CD4-positive, alpha-beta T cell (primary cell): ENCODE measurements at regions not wholly inside any gene's neighbourhood (a gene's known extent, or its start where the extent isn't known, plus 50 kb on each side); places are given as distances from the start of the nearest gene placed in this dataset.

Experiments used
- ATAC-seq: fragments of 200-7000 bp; cut with Tn5 transposase; one replicate; pipeline ENCODE4 v1.10.0; 2022; ENCODE audit warnings: mild to moderate bottlenecking; ENCODE audit not compliant: poor library complexity
- CTCF ChIA-PET: fragments of 350-600 bp; sonication (Branson Sonifier 250); formaldehyde crosslinking; loops from one replicate; lab custom pipeline; 2021; ENCODE audit warnings: antibody characterized with exemption, inconsistent platforms; lab: Charles Lee
- POLR2A ChIA-PET: fragments of 350-600 bp; sonication (Branson Sonifier 250); formaldehyde crosslinking; loops from one replicate; lab custom pipeline; 2021; ENCODE audit warnings: antibody characterized with exemption, inconsistent platforms; lab: Charles Lee
- DNase-seq, 14 experiments: peaks; one replicate each; pipeline ENCODE4 v3.0.0-alpha.2; 2013 to 2020; ENCODE audit warnings: mixed read lengths in 2 of 14
- H3K27ac ChIP-seq, 2 donors: one replicate each; pipeline versions ENCODE4 v1.5.1 to v1.7.0; 2013; ENCODE audit warnings: low read length in 2 of 2, low read depth in 1 of 2, mild to moderate bottlenecking in 1 of 2
- H3K27me3 ChIP-seq, 2 experiments: 1 replicate in 1 of 2; 2 replicates in 1 of 2; pipeline versions ENCODE4 v1.6.1 to v1.7.0; 2013; ENCODE audit warnings: low read length in 2 of 2, control low read depth in 1 of 2, mild to moderate bottlenecking in 1 of 2, moderate library complexity in 1 of 2; ENCODE audit not compliant: insufficient read depth in 2 of 2, control insufficient read depth in 1 of 2
- H3K36me3 ChIP-seq: one replicate; pipeline ENCODE4 v1.6.1; 2013; ENCODE audit warnings: low read length, control low read depth; ENCODE audit not compliant: insufficient read depth
- H3K4me1 ChIP-seq: one replicate; pipeline ENCODE4 v1.6.1; 2013; ENCODE audit warnings: low read length, control low read depth; ENCODE audit not compliant: insufficient read depth
- H3K4me3 ChIP-seq: one replicate; pipeline ENCODE4 v1.5.1; 2013; ENCODE audit warnings: mild to moderate bottlenecking, low read length, moderate library complexity
- H3K9me3 ChIP-seq, 2 experiments: 1 replicate in 1 of 2; 2 replicates in 1 of 2; pipeline versions ENCODE4 v1.6.1 to v1.7.0; 2013; ENCODE audit warnings: low read length in 2 of 2, mild to moderate bottlenecking in 2 of 2, control low read depth in 1 of 2, moderate library complexity in 1 of 2; ENCODE audit not compliant: control insufficient read depth in 1 of 2, insufficient read depth in 1 of 2
- H3K27ac Mint-ChIP-seq: one replicate; pipeline ENCODE4 v1.8.0; 2020; ENCODE audit warnings: mixed read lengths
- H3K27me3 Mint-ChIP-seq: one replicate; pipeline ENCODE4 v1.8.0; 2021; ENCODE audit warnings: mixed read lengths
- H3K36me3 Mint-ChIP-seq: one replicate; pipeline ENCODE4 v1.8.0; 2021; ENCODE audit warnings: low read depth, mixed read lengths
- H3K4me1 Mint-ChIP-seq: one replicate; pipeline ENCODE4 v1.8.0; 2021; ENCODE audit warnings: low read depth, mixed read lengths
- H3K4me3 Mint-ChIP-seq: one replicate; pipeline ENCODE4 v1.8.0; 2020; ENCODE audit warnings: mild to moderate bottlenecking, mixed read lengths
- H3K9me3 Mint-ChIP-seq: one replicate; pipeline ENCODE4 v1.8.0; 2020; ENCODE audit warnings: mixed read lengths
- CTCF ChIP-seq: fragments of 200-600 bp; IDR thresholded peaks from one replicate; pipeline ENCODE4 v1.8.0; 2022; ENCODE audit warnings: antibody characterized with exemption, mild to moderate bottlenecking
- intact Hi-C, 2 experiments: fragments of 100-400 bp; cut with DNase I in 1 of 2; cut with micrococcal nuclease in 1 of 2; formaldehyde crosslinking; loops; one replicate each; pipeline versions ENCODE4 v1.15.1 to v1.9.0; 2023 to 2025; cut with DNase I, micrococcal nuclease

- intact Hi-C loops, result no loop called here
Measured at GRCh38 chr16:59749662-59750336, 1015.7 kb upstream of the GOT2 start.

GRCh38 chr16:59748531-59748930, 1014.4 kb upstream of the GOT2 start:
- Histone ChIP-seq H3K27me3 (no peaks in the 10 kb centered on the region), H3K4me1 (no peaks in the 10 kb centered on the region), H3K4me3 (no peak overlapping the region), H3K9me3 (peaks cover 0 to 4% of the 10 kb centered on the region in 2 experiments), H3K27ac (no peak overlapping the region), H3K36me3 (no peaks in the 10 kb centered on the region)
- ChIA-PET POLR2A (no interaction called here), CTCF (no interaction called here)
- no peak overlapping the region for H3K27ac Mint-ChIP-seq
- TF ChIP-seq CTCF, result no peak
- no peaks in the 10 kb centered on the region for H3K27me3 Mint-ChIP-seq
- DNase-seq (no peak), ATAC-seq (no peak)
- H3K9me3 Mint-ChIP-seq, result peaks cover 7% of the 10 kb centered on the region
- no peaks in the 10 kb centered on the region for H3K36me3 Mint-ChIP-seq
- intact Hi-C loops, result no loop called here
- H3K4me1 Mint-ChIP-seq, result no peaks in the 10 kb centered on the region
- no peak overlapping the region for H3K4me3 Mint-ChIP-seq

More at GRCh38 chr16:59749662-59750336, 1015.7 kb upstream of the GOT2 start:
- no peak for TF ChIP-seq CTCF
- ChIA-PET CTCF (no interaction called here), POLR2A (no interaction called here)
- ATAC-seq (no peak), DNase-seq (no peak)
- H3K27me3 Mint-ChIP-seq, result no peaks in the 10 kb centered on the region
- H3K27me3 ChIP-seq, result no peaks in the 10 kb centered on the region
- H3K9me3 Mint-ChIP-seq, result peaks cover 7% of the 10 kb centered on the region
- no peak overlapping the region for H3K27ac ChIP-seq
- no peaks in the 10 kb centered on the region for H3K4me1 Mint-ChIP-seq
- H3K4me1 ChIP-seq, result no peaks in the 10 kb centered on the region
- peaks cover 0 to 2% of the 10 kb centered on the region in 2 experiments for H3K9me3 ChIP-seq
- no peaks in the 10 kb centered on the region for H3K36me3 Mint-ChIP-seq
- H3K36me3 ChIP-seq, result no peaks in the 10 kb centered on the region
- H3K27ac Mint-ChIP-seq, result no peak overlapping the region
- no peak overlapping the region for H3K4me3 ChIP-seq
- H3K4me3 Mint-ChIP-seq, result no peak overlapping the region

- H3K36me3 ChIP-seq, result no peaks in the 10 kb centered on the region
- Mint-ChIP-seq H3K27me3 (no peaks in the 10 kb centered on the region), H3K9me3 (peaks cover 9% of the 10 kb centered on the region), H3K4me1 (no peaks in the 10 kb centered on the region), H3K27ac (no peak overlapping the region), H3K36me3 (no peaks in the 10 kb centered on the region), H3K4me3 (no peak overlapping the region)
- H3K4me1 ChIP-seq, result no peaks in the 10 kb centered on the region
- H3K4me3 ChIP-seq, result no peak overlapping the region
- TF ChIP-seq CTCF, result no peak
- DNase-seq (no peak), ATAC-seq (no peak)
- ChIA-PET CTCF (no interaction called here), POLR2A (no interaction called here)
- peaks cover 0 to 6% of the 10 kb centered on the region in 2 experiments for H3K9me3 ChIP-seq
- no peak overlapping the region for H3K27ac ChIP-seq
- intact Hi-C loops, result no loop called here
- H3K27me3 ChIP-seq, result no peaks in the 10 kb centered on the region
Measured at GRCh38 chr16:59743504-59743903, 1009.4 kb upstream of the GOT2 start.
